Karpas-422 (cell line): ENCODE measurements at regions not wholly inside any gene's neighbourhood (a gene's known extent, or its start where the extent isn't known, plus 50 kb on each side); places are given as distances from the start of the nearest gene placed in this dataset.

ENCODE experiments used
- DNase-seq: peaks from one replicate; pipeline ENCODE4 v3.0.0-alpha.2; 2015
- H2AFZ ChIP-seq: fragments of 200-600 bp; sonication (generic); 2 replicates; pipeline ENCODE4 v1.6.1; 2014; ENCODE audit warnings: antibody characterized with exemption, low read length, mixed read lengths
- H3K27ac ChIP-seq: fragments of 200-600 bp; sonication (generic); 2 replicates; pipeline ENCODE4 v1.5.1; 2014; ENCODE audit warnings: mild to moderate bottlenecking, low read length, moderate library complexity
- H3K27me3 ChIP-seq: fragments of 200-600 bp; sonication (generic); 2 replicates; pipeline ENCODE4 v1.6.1; 2014; ENCODE audit warnings: low read length, mixed read lengths
- H3K36me3 ChIP-seq: fragments of 200-600 bp; sonication (generic); 2 replicates; pipeline ENCODE4 v1.6.1; 2014; ENCODE audit warnings: low read length, mixed read lengths; ENCODE audit not compliant: insufficient read depth
- H3K4me1 ChIP-seq: fragments of 200-600 bp; sonication (generic); 2 replicates; pipeline ENCODE4 v1.6.1; 2014; ENCODE audit warnings: mild to moderate bottlenecking, low read length, mixed read lengths
- H3K4me2 ChIP-seq: fragments of 200-600 bp; sonication (generic); 2 replicates; pipeline ENCODE4 v1.6.1; 2014; ENCODE audit warnings: low read length, low read depth, mild to moderate bottlenecking; ENCODE audit not compliant: poor library complexity, severe bottlenecking
- H3K4me3 ChIP-seq: fragments of 200-600 bp; sonication (generic); 2 replicates; pipeline ENCODE4 v1.5.1; 2014; ENCODE audit warnings: mild to moderate bottlenecking, antibody characterized with exemption, low read length, mixed read lengths
- H3K79me2 ChIP-seq: fragments of 200-600 bp; sonication (generic); 2 replicates; pipeline ENCODE4 v1.6.1; 2014; ENCODE audit warnings: mild to moderate bottlenecking, low read length, mixed read lengths
- H3K9ac ChIP-seq: fragments of 200-600 bp; sonication (generic); 2 replicates; pipeline ENCODE4 v1.6.0; 2014; ENCODE audit warnings: low read length
- H3K9me2 ChIP-seq: fragments of 200-600 bp; sonication (generic), shearing (Covaris generic); replicated peaks from 2 replicates; pipeline ENCODE4 v1.6.0; 2014; ENCODE audit warnings: mild to moderate bottlenecking, low read length, moderate library complexity; ENCODE audit not compliant: insufficient read depth
- H3K9me3 ChIP-seq: fragments of 300-700, 200-600 bp; sonication (generic); 2 replicates; pipeline ENCODE4 v1.6.1; 2014; ENCODE audit warnings: low read length, mixed read lengths
- H4K20me1 ChIP-seq: fragments of 200-600 bp; sonication (generic); 2 replicates; pipeline ENCODE4 v1.6.1; 2014; ENCODE audit warnings: mild to moderate bottlenecking, antibody characterized with exemption, low read length, low read depth; ENCODE audit not compliant: insufficient read depth

DNA sequence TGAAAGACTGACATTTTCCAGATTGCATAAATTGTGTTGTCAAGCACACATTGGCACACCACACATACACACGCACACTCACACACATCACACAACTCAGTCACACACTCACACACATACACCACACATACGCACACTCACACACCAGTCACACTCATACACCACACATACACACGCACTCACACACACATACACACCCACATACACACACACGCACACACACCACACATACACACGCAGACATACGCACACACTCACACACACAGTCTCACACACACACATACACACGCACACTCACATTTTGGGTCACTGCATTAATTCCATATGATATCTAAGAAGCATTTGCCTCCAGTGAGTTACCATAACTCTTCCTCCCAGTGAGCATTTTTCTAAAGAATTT lies 578.3 kb upstream of the FRG1 start:
- H3K9me3 ChIP-seq: no peaks in the 10 kb centered on the region
- DNase-seq: no peak
- H3K9ac ChIP-seq: no peak overlapping the region
- H4K20me1 ChIP-seq: no peaks in the 10 kb centered on the region
- H3K79me2 ChIP-seq: no peaks in the 10 kb centered on the region
- H3K36me3 ChIP-seq: no peaks in the 10 kb centered on the region
- H3K27me3 ChIP-seq: no peaks in the 10 kb centered on the region
- no peaks in the 10 kb centered on the region for H3K9me2 ChIP-seq
- no peak overlapping the region for H3K4me2 ChIP-seq
- H3K4me3 ChIP-seq: no peak overlapping the region
- no peaks in the 10 kb centered on the region for H3K4me1 ChIP-seq
- H3K27ac ChIP-seq: no peak overlapping the region
- no peak overlapping the region for H2AFZ ChIP-seq

DNA sequence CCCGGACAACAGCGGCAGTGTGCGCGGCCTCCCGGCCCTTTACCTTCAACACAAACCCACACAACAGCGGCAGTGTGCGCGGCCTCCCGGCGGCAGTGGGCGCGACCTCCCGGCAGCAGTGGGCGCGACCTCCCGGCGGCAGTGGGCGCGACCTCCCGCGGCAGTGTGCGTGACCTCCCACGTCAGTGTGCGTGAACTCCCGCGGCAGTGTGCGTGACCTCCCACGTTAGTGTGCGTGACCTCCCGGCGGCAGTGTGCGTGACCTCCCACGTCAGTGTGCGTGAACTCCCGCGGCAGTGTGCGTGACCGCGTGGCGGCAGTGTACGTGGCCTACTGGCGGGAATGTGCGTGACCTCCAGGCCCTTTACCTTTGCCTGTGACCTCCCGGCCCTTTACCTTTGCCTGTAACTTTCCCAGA lies 576.6 kb upstream of the FRG1 start:
- Histone ChIP-seq H3K9me3 (no peaks in the 10 kb centered on the region), H3K9me2 (no peaks in the 10 kb centered on the region), H3K4me3 (no peak overlapping the region), H3K4me2 (no peak overlapping the region), H3K36me3 (no peaks in the 10 kb centered on the region), H2AFZ (no peak overlapping the region), H3K79me2 (no peaks in the 10 kb centered on the region), H3K4me1 (no peaks in the 10 kb centered on the region), H3K9ac (no peak overlapping the region), H4K20me1 (no peaks in the 10 kb centered on the region), H3K27me3 (no peaks in the 10 kb centered on the region), H3K27ac (no peak overlapping the region)
- no peak for DNase-seq

DNA sequence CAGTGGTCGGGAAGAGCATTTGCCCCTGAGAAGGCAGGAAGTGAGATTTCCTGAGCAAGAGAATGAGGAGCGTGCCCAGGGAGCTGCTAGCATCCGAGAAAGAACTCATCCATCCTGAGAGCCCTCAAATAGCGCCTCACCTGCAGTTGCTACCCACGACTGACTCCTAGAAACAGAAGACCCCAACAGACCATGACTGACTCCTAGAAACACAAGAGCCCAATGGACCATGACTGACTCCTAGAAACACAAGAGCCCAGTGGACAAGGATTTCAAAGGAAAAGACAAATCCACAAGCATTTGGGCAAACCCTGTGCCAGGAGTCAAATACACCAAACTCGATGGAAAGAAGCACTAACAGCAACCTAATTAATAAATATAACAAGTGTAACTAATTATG lies 575.2 kb upstream of the FRG1 start:
- no peaks in the 10 kb centered on the region for H3K36me3 ChIP-seq
- H3K4me1 ChIP-seq: no peaks in the 10 kb centered on the region
- no peak overlapping the region for H3K4me2 ChIP-seq
- no peak overlapping the region for H2AFZ ChIP-seq
- H3K9me2 ChIP-seq: no peaks in the 10 kb centered on the region
- no peak overlapping the region for H3K9ac ChIP-seq
- no peaks in the 10 kb centered on the region for H4K20me1 ChIP-seq
- no peak for DNase-seq
- no peaks in the 10 kb centered on the region for H3K79me2 ChIP-seq
- H3K27ac ChIP-seq: no peak overlapping the region
- H3K27me3 ChIP-seq: no peaks in the 10 kb centered on the region
- no peaks in the 10 kb centered on the region for H3K9me3 ChIP-seq
- no peak overlapping the region for H3K4me3 ChIP-seq

- no peaks in the 10 kb centered on the region for H3K4me1 ChIP-seq
- no peaks in the 10 kb centered on the region for H3K9me3 ChIP-seq
- no peaks in the 10 kb centered on the region for H4K20me1 ChIP-seq
- no peak overlapping the region for H3K27ac ChIP-seq
- no peaks in the 10 kb centered on the region for H3K36me3 ChIP-seq
- H3K27me3 ChIP-seq: no peaks in the 10 kb centered on the region
- no peak for DNase-seq
- H3K79me2 ChIP-seq: no peaks in the 10 kb centered on the region
- no peak overlapping the region for H3K4me2 ChIP-seq
- no peak overlapping the region for H2AFZ ChIP-seq
- no peak overlapping the region for H3K9ac ChIP-seq
- H3K9me2 ChIP-seq: no peaks in the 10 kb centered on the region
- H3K4me3 ChIP-seq: no peak overlapping the region
These were observed 572.8 kb upstream of the FRG1 start for GRCh38 chr4:189367832-189368231.

- H3K4me2 ChIP-seq: no peak overlapping the region
- H3K4me3 ChIP-seq: no peak overlapping the region
- H3K27ac ChIP-seq: no peak overlapping the region
- no peaks in the 10 kb centered on the region for H3K79me2 ChIP-seq
- no peak overlapping the region for H3K9ac ChIP-seq
- H4K20me1 ChIP-seq: no peaks in the 10 kb centered on the region
- no peaks in the 10 kb centered on the region for H3K9me2 ChIP-seq
- no peaks in the 10 kb centered on the region for H3K27me3 ChIP-seq
- H3K4me1 ChIP-seq: no peaks in the 10 kb centered on the region
- H3K9me3 ChIP-seq: no peaks in the 10 kb centered on the region
- H2AFZ ChIP-seq: no peak overlapping the region
- DNase-seq: no peak
- no peaks in the 10 kb centered on the region for H3K36me3 ChIP-seq
These were observed 566.5 kb upstream of the FRG1 start for GRCh38 chr4:189374176-189374575.

GRCh38 chr4:189376901-189377300 lies 563.8 kb upstream of the FRG1 start:
- Histone ChIP-seq H3K4me2 (no peak overlapping the region), H3K9me3 (no peaks in the 10 kb centered on the region), H3K4me3 (no peak overlapping the region), H3K36me3 (no peaks in the 10 kb centered on the region), H4K20me1 (no peaks in the 10 kb centered on the region), H3K9me2 (no peaks in the 10 kb centered on the region), H2AFZ (no peak overlapping the region), H3K79me2 (no peaks in the 10 kb centered on the region), H3K9ac (no peak overlapping the region), H3K4me1 (no peaks in the 10 kb centered on the region), H3K27me3 (no peaks in the 10 kb centered on the region), H3K27ac (no peak overlapping the region)
- no peak for DNase-seq

GRCh38 chr4:189377569-189377968 lies 563.1 kb upstream of the FRG1 start:
- H3K27ac ChIP-seq: no peak overlapping the region
- no peaks in the 10 kb centered on the region for H3K36me3 ChIP-seq
- no peaks in the 10 kb centered on the region for H3K9me3 ChIP-seq
- H3K4me2 ChIP-seq: no peak overlapping the region
- H3K4me1 ChIP-seq: no peaks in the 10 kb centered on the region
- no peaks in the 10 kb centered on the region for H3K9me2 ChIP-seq
- no peak overlapping the region for H2AFZ ChIP-seq
- no peak overlapping the region for H3K4me3 ChIP-seq
- no peaks in the 10 kb centered on the region for H3K79me2 ChIP-seq
- DNase-seq: no peak
- no peaks in the 10 kb centered on the region for H3K27me3 ChIP-seq
- H4K20me1 ChIP-seq: no peaks in the 10 kb centered on the region
- no peak overlapping the region for H3K9ac ChIP-seq

GRCh38 chr4:189385098-189385497 lies 555.6 kb upstream of the FRG1 start:
- no peaks in the 10 kb centered on the region for H3K27me3 ChIP-seq
- H3K27ac ChIP-seq: no peak overlapping the region
- no peak overlapping the region for H3K4me3 ChIP-seq
- no peaks in the 10 kb centered on the region for H3K4me1 ChIP-seq
- no peaks in the 10 kb centered on the region for H3K9me2 ChIP-seq
- no peaks in the 10 kb centered on the region for H3K9me3 ChIP-seq
- no peaks in the 10 kb centered on the region for H3K36me3 ChIP-seq
- H3K4me2 ChIP-seq: no peak overlapping the region
- H2AFZ ChIP-seq: no peak overlapping the region
- H3K79me2 ChIP-seq: no peaks in the 10 kb centered on the region
- H4K20me1 ChIP-seq: no peaks in the 10 kb centered on the region
- no peak overlapping the region for H3K9ac ChIP-seq
- DNase-seq: no peak

GRCh38 chr4:189385579-189385978 lies 555.1 kb upstream of the FRG1 start:
- Histone ChIP-seq H3K27ac (no peak overlapping the region), H3K27me3 (no peaks in the 10 kb centered on the region), H2AFZ (no peak overlapping the region), H3K79me2 (no peaks in the 10 kb centered on the region), H3K4me1 (no peaks in the 10 kb centered on the region), H4K20me1 (no peaks in the 10 kb centered on the region), H3K9me2 (no peaks in the 10 kb centered on the region), H3K4me2 (no peak overlapping the region), H3K4me3 (no peak overlapping the region), H3K9ac (no peak overlapping the region), H3K9me3 (no peaks in the 10 kb centered on the region), H3K36me3 (no peaks in the 10 kb centered on the region)
- DNase-seq: no peak
